Pancreas (tissue), 10 donors: ENCODE measurements at regions not wholly inside any gene's neighbourhood (a gene's known extent, or its start where the extent isn't known, plus 50 kb on each side); places are given as distances from the start of the nearest gene placed in this dataset.

Experiments
- ATAC-seq, 4 donors: fragments of 200-7000 bp; cut with Tn5 transposase; one replicate each; pipeline versions ENCODE4 v1.8.0 to v1.9.1; 2020; ENCODE audit warnings: mild to moderate bottlenecking in 4 of 4, moderate library complexity in 4 of 4
- DNase-seq, 6 donors: peaks; one replicate each; pipeline ENCODE4 v3.0.0-alpha.2; 2020
- FAIRE-seq: peaks from 2 replicates; lab custom pipeline; 2012; peaks lifted over from hg19 to GRCh38; lab: Jason Lieb, UNC
- H3K27ac ChIP-seq, 4 donors: fragments of 200-600 bp; sonication (generic); 1 replicate in 3 of 4; 2 replicates in 1 of 4; pipeline versions ENCODE4 v1.5.0 to v1.8.0; 2020
- H3K27me3 ChIP-seq, 4 donors: fragments of 200-600 bp; one replicate each; pipeline ENCODE4 v1.8.0; 2021
- H3K36me3 ChIP-seq, 3 donors: fragments of 200-600 bp; sonication (generic) in 1 of 3; one replicate each; pipeline versions ENCODE4 v1.5.0 to v1.8.0; 2020 to 2021
- H3K4me1 ChIP-seq, 3 donors: fragments of 200-600 bp; one replicate each; pipeline ENCODE4 v1.8.0; 2021
- H3K4me3 ChIP-seq, 4 donors: fragments of 200-600 bp; sonication (generic) in 2 of 4; one replicate each; pipeline versions ENCODE4 v1.5.0 to v1.8.0; 2020 to 2021
- H3K9me3 ChIP-seq, 4 donors: fragments of 200-600 bp; one replicate each; pipeline ENCODE4 v1.8.0; 2021
- CTCF ChIP-seq, 4 donors: fragments of 200-600 bp; sonication (generic) in 3 of 4; IDR thresholded peaks; one replicate each; pipeline versions ENCODE4 v1.5.0 to v1.8.0; 2021; ENCODE audit warnings: antibody characterized with exemption in 4 of 4
- WGBS, 2 donors: extraction: QIAGEN DNeasy Blood & Tissue Kit; methylation state at CpG; one replicate each; pipeline ENCODE4 v1.1.7; 2013; 5-methylcytosine and 5-hydroxymethylcytosine counted together
- intact Hi-C, 3 donors: fragments of 100-400 bp; cut with DNase I; formaldehyde crosslinking; loops; one replicate each; pipeline versions ENCODE4 v1.11.1 to v1.14.2; 2022
- donor health status: healthy with polysubstance abuse.
- donor health status: DM: no; HTN: no; CAD: no; lungs with moderate emphysema.
- donor health status: DM: no; HTN: no; CAD: no.
- donor health status: control.
- donor health status: control.
- donor health status: Bipolar disorder and iron deficiency.
- donor health status: DM: yes; HTN: yes; CAD: no.
- donor health status: DM: no; HTN: no; CAD: no.
- donor health status: DM: no; HTN: no; CAD: no.
- donor health status: DM: yes; HTN: yes; CAD: no.

GRCh38 chr4:164307262-164307661 lies 446.7 kb upstream of the SMIM31 start:
- Histone ChIP-seq H3K4me1 (no peaks in the 10 kb centered on the region), H3K9me3 (no peaks in the 10 kb centered on the region), H3K36me3 (no peaks in the 10 kb centered on the region), H3K27ac (no peak overlapping the region), H3K4me3 (no peak overlapping the region), H3K27me3 (no peaks in the 10 kb centered on the region)
- FAIRE-seq (no peak), ATAC-seq (no peak), DNase-seq (no peak)
- TF ChIP-seq CTCF (IDR thresholded peaks at IDR 0.05): no peak
- intact Hi-C loops: no loop called here
- WGBS, 2 donors: 27 to 59% methylated on average over 1 of the region's 1 CpG

- DNase-seq (no peak), FAIRE-seq (no peak), ATAC-seq (no peak)
- H3K27ac ChIP-seq: no peak overlapping the region
- TF ChIP-seq CTCF (IDR thresholded peaks at IDR 0.05): no peak
- no peaks in the 10 kb centered on the region for H3K36me3 ChIP-seq
- intact Hi-C loops: no loop called here
- no peaks in the 10 kb centered on the region for H3K27me3 ChIP-seq
- WGBS, 2 donors: 73 to 85% methylated on average over 6 of the region's 6 CpGs
- H3K9me3 ChIP-seq: no peaks in the 10 kb centered on the region
- no peak overlapping the region for H3K4me3 ChIP-seq
- H3K4me1 ChIP-seq: no peaks in the 10 kb centered on the region
These were observed 441.3 kb upstream of the SMIM31 start for GRCh38 chr4:164312671-164313070.

GRCh38 chr4:164313853-164314252 lies 440.1 kb upstream of the SMIM31 start:
- H3K27me3 ChIP-seq: no peaks in the 10 kb centered on the region
- no peaks in the 10 kb centered on the region for H3K4me1 ChIP-seq
- no peaks in the 10 kb centered on the region for H3K36me3 ChIP-seq
- no peak overlapping the region for H3K4me3 ChIP-seq
- TF ChIP-seq CTCF (IDR thresholded peaks at IDR 0.05): no peak
- no peak overlapping the region for H3K27ac ChIP-seq
- ATAC-seq (no peak), FAIRE-seq (no peak), DNase-seq (no peak)
- 23 to 34% methylated on average over 3 of the region's 3 CpGs for WGBS, 2 donors
- H3K9me3 ChIP-seq: no peaks in the 10 kb centered on the region
- intact Hi-C loops: no loop called here

GRCh38 chr4:164318350-164318749 lies 435.6 kb upstream of the SMIM31 start:
- no peak for TF ChIP-seq CTCF (IDR thresholded peaks at IDR 0.05)
- ATAC-seq: no peak
- H3K36me3 ChIP-seq: no peaks in the 10 kb centered on the region
- no peak overlapping the region for H3K27ac ChIP-seq
- no peaks in the 10 kb centered on the region for H3K4me1 ChIP-seq
- no peaks in the 10 kb centered on the region for H3K9me3 ChIP-seq
- no peak for FAIRE-seq
- H3K27me3 ChIP-seq: no peaks in the 10 kb centered on the region
- intact Hi-C loops: no loop called here
- 15 to 24% methylated on average over 1 of the region's 1 CpG for WGBS, 2 donors
- DNase-seq: no peak
- H3K4me3 ChIP-seq: no peak overlapping the region

- Histone ChIP-seq H3K27ac (no peak overlapping the region), H3K36me3 (no peaks in the 10 kb centered on the region), H3K4me3 (no peak overlapping the region), H3K4me1 (no peaks in the 10 kb centered on the region), H3K27me3 (peaks cover 0 to 6% (median 0%) of the 10 kb centered on the region in 4 donors), H3K9me3 (no peaks in the 10 kb centered on the region)
- ATAC-seq (no peak), DNase-seq (no peak), FAIRE-seq (no peak)
- TF ChIP-seq CTCF (IDR thresholded peaks at IDR 0.05): no peak
- intact Hi-C loops: no loop called here
These were observed 434.2 kb upstream of the SMIM31 start for GRCh38 chr4:164319688-164320087.
